Fibroblast of lung (primary cell): ENCODE measurements at regions not wholly inside any gene's neighbourhood (a gene's known extent, or its start where the extent isn't known, plus 50 kb on each side); places are given as distances from the start of the nearest gene placed in this dataset.

Experiments used
- DNase-seq, 2 donors: peaks; one replicate each; pipeline versions ENCODE4 v3.0.0 to v3.0.0-alpha.2; 2010; ENCODE audit warnings: low read depth in 2 of 2
- H2AFZ ChIP-seq: 2 replicates; pipeline ENCODE4 v1.5.1; 2012; ENCODE audit warnings: low read length, control low read depth, inconsistent platforms
- H3K27ac ChIP-seq: 2 replicates; pipeline ENCODE4 v1.5.1; 2011; ENCODE audit warnings: low read length, control low read depth; ENCODE audit not compliant: insufficient read depth
- H3K27me3 ChIP-seq: 2 replicates; pipeline ENCODE4 v1.5.1; 2011; ENCODE audit warnings: mild to moderate bottlenecking, low read length; ENCODE audit not compliant: control insufficient read depth, insufficient read depth
- H3K36me3 ChIP-seq: 2 replicates; pipeline ENCODE4 v1.5.1; 2011; ENCODE audit warnings: low read length; ENCODE audit not compliant: control insufficient read depth, insufficient read depth
- H3K4me1 ChIP-seq: 2 replicates; pipeline ENCODE4 v1.5.1; 2011; ENCODE audit warnings: low read length; ENCODE audit not compliant: control insufficient read depth, insufficient read depth; ENCODE audit errors: extremely low read depth
- H3K4me2 ChIP-seq: 2 replicates; pipeline ENCODE4 v1.5.1; 2011; ENCODE audit warnings: low read length, control low read depth; ENCODE audit not compliant: insufficient read depth; ENCODE audit errors: extremely low read depth
- H3K4me3 ChIP-seq, 4 experiments: fragments of 200-600 bp in 1 of 4; sonication (generic) in 1 of 4; replicated peaks in 1 of 4; 2 replicates each; pipeline ENCODE4 v1.5.1; 2011 to 2016; ENCODE audit warnings: low read length in 4 of 4, low read depth in 3 of 4, mild to moderate bottlenecking in 3 of 4, control low read depth in 2 of 4, inconsistent platforms in 1 of 4, mixed read lengths in 1 of 4; ENCODE audit not compliant: insufficient read depth in 1 of 4; ENCODE audit errors: control extremely low read depth in 1 of 4
- H3K79me2 ChIP-seq: 2 replicates; pipeline ENCODE4 v1.5.1; 2012; ENCODE audit warnings: mild to moderate bottlenecking, low read length, inconsistent platforms; ENCODE audit not compliant: control insufficient read depth, insufficient read depth
- H3K9ac ChIP-seq: 2 replicates; pipeline ENCODE4 v1.5.1; 2011; ENCODE audit warnings: mild to moderate bottlenecking, low read length, control low read depth; ENCODE audit not compliant: insufficient read depth
- H3K9me3 ChIP-seq: 2 replicates; pipeline ENCODE4 v1.5.1; 2012; ENCODE audit warnings: low read depth, low read length; ENCODE audit not compliant: control insufficient read depth, insufficient read depth
- H4K20me1 ChIP-seq: 2 replicates; pipeline ENCODE4 v1.5.1; 2011; ENCODE audit warnings: low read length; ENCODE audit not compliant: control insufficient read depth, insufficient read depth; ENCODE audit errors: extremely low read depth
- EZH2 ChIP-seq: IDR thresholded peaks from 2 replicates; pipeline ENCODE4 v1.5.1; 2012; ENCODE audit warnings: low read length, control low read depth, mild to moderate bottlenecking; ENCODE audit errors: missing control alignments
- TF ChIP-seq, protein P1 (sequence below), 2 donors: IDR thresholded peaks in 1 of 2; conservative IDR thresholded peaks in 1 of 2; 1 replicate in 1 of 2; 2 replicates in 1 of 2; pipeline ENCODE4 v1.5.1; 2011 to 2012; ENCODE audit warnings: low read length in 2 of 2, control low read depth in 1 of 2, inconsistent platforms in 1 of 2, low read depth in 1 of 2, mild to moderate bottlenecking in 1 of 2

DNA sequence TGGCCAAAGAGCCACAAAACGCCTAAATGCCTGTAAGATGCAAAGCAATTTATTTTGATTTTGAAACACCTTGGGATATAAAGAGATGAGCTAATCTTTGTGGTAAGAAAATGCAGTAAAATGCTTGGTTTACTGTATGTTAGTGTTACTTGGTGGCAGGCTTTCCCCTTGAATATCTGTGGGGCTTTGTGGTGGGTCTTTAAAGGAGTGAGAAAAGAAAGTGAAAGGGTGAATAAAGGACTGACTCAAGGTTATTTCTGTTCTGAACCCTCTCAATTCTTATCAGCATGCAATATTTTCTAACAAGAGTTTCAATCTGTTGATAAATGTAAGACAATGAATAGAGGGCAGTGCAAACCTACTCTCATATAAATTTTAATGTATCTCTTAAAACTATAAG is 1555.9 kb upstream of the RAG2 start:
- Histone ChIP-seq H3K4me2 (no peak overlapping the region), H3K27ac (no peak overlapping the region), H3K27me3 (no peaks in the 10 kb centered on the region), H3K9me3 (no peaks in the 10 kb centered on the region), H3K4me3 (no peak overlapping the region), H3K36me3 (no peaks in the 10 kb centered on the region), H3K9ac (no peak overlapping the region), H4K20me1 (no peaks in the 10 kb centered on the region), H3K79me2 (no peaks in the 10 kb centered on the region), H2AFZ (no peak overlapping the region), H3K4me1 (no peaks in the 10 kb centered on the region)
- TF ChIP-seq, protein P1, sequence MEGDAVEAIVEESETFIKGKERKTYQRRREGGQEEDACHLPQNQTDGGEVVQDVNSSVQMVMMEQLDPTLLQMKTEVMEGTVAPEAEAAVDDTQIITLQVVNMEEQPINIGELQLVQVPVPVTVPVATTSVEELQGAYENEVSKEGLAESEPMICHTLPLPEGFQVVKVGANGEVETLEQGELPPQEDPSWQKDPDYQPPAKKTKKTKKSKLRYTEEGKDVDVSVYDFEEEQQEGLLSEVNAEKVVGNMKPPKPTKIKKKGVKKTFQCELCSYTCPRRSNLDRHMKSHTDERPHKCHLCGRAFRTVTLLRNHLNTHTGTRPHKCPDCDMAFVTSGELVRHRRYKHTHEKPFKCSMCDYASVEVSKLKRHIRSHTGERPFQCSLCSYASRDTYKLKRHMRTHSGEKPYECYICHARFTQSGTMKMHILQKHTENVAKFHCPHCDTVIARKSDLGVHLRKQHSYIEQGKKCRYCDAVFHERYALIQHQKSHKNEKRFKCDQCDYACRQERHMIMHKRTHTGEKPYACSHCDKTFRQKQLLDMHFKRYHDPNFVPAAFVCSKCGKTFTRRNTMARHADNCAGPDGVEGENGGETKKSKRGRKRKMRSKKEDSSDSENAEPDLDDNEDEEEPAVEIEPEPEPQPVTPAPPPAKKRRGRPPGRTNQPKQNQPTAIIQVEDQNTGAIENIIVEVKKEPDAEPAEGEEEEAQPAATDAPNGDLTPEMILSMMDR (conservative IDR thresholded peaks at IDR 0.05 in 1 of 2, IDR thresholded peaks at IDR 0.05 in 1 of 2; ENCODE audit: low read depth in 1 of 2, low read length in 2 of 2) = no peak
- TF ChIP-seq EZH2 = no peak
- no peak for DNase-seq

DNA sequence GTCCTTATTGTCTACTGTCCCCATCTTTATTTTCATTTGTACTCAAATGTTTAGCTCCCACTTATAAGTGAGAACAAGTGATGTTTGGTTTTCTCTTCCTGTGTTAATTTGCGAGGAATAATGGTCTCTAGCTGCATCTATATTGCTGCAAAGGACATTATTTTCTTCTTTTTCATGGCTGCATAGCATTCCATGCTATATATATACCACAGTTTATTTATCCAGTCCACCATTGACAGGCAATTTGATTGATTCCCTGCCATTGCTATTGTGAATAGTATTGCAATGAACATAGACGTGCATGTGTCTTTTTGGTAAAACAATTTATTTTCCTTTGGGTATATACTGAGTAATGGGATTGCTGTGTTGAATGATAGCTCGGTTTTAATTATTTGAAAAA is 1545.8 kb upstream of the RAG2 start:
- no peaks in the 10 kb centered on the region for H3K27me3 ChIP-seq
- H3K4me3 ChIP-seq = no peak overlapping the region
- no peak overlapping the region for H3K9ac ChIP-seq
- no peaks in the 10 kb centered on the region for H3K4me1 ChIP-seq
- H4K20me1 ChIP-seq = no peaks in the 10 kb centered on the region
- no peaks in the 10 kb centered on the region for H3K79me2 ChIP-seq
- no peak overlapping the region for H3K4me2 ChIP-seq
- no peak overlapping the region for H2AFZ ChIP-seq
- no peaks in the 10 kb centered on the region for H3K9me3 ChIP-seq
- no peak overlapping the region for H3K27ac ChIP-seq
- no peak for TF ChIP-seq EZH2
- TF ChIP-seq, protein P1 (conservative IDR thresholded peaks at IDR 0.05 in 1 of 2, IDR thresholded peaks at IDR 0.05 in 1 of 2; ENCODE audit: low read depth in 1 of 2, low read length in 2 of 2) = no peak
- no peak for DNase-seq
- H3K36me3 ChIP-seq = no peaks in the 10 kb centered on the region

DNA sequence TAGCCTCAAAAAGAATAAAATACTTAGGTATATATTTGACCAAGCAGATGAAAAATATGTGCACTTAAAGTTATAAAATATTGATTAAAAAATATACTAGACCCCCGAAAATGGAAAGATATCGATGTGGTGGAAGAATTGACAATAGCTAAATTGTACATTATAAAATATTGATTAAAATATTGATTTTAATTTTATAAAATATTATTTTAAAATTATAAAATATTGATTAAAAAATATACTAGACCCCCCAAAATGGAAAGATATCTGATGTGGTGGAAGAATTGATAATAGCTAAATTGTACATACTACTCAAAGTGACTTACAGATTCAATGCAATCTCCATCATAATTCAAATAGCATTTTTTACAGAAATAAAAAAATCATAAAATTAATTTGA is 1540.9 kb upstream of the RAG2 start:
- Histone ChIP-seq H3K4me3 (no peak overlapping the region), H3K4me1 (no peaks in the 10 kb centered on the region), H4K20me1 (no peaks in the 10 kb centered on the region)

More for the DNA sequence above, 1540.9 kb upstream of the RAG2 start:
- no peak overlapping the region for H3K4me2 ChIP-seq
- no peak for TF ChIP-seq EZH2
- TF ChIP-seq, protein P1 (conservative IDR thresholded peaks at IDR 0.05 in 1 of 2, IDR thresholded peaks at IDR 0.05 in 1 of 2; ENCODE audit: low read depth in 1 of 2, low read length in 2 of 2) = no peak
- H3K27me3 ChIP-seq = no peaks in the 10 kb centered on the region
- no peak overlapping the region for H3K27ac ChIP-seq
- DNase-seq = no peak
- H3K9me3 ChIP-seq = no peaks in the 10 kb centered on the region
- H2AFZ ChIP-seq = no peak overlapping the region
- H3K9ac ChIP-seq = no peak overlapping the region
- no peaks in the 10 kb centered on the region for H3K36me3 ChIP-seq
- no peaks in the 10 kb centered on the region for H3K79me2 ChIP-seq
